ENCODE measurements at regions not wholly inside any gene's neighbourhood (a gene's known extent, or its start where the extent isn't known, plus 50 kb on each side); places are given as distances from the start of the nearest gene placed in this dataset.

GRCh38 chr15:29442532-29442931, 172.9 kb upstream of the NSMCE3 start:
- H3K27ac Mint-ChIP-seq = no peak overlapping the region; a peak in 1 of 7 replicates
- Histone ChIP-seq H3K79me1 (ENCODE audit: insufficient read depth, low read depth, low read length, poor library complexity, severe bottlenecking) (no peaks in the 10 kb centered on the region), H3K27ac (ENCODE audit: insufficient read length, low read depth, low read length) (no peak overlapping the region), H3K4me1 (ENCODE audit: insufficient read depth, low read length) (peaks cover 2% of the 10 kb centered on the region; the same call in 1 of the 2 replicates), H3K23me2 (ENCODE audit: insufficient read length, low read depth, low read length, poor library complexity, severe bottlenecking) (no peaks in the 10 kb centered on the region), H2BK12ac (ENCODE audit: insufficient read length, low read depth, low read length) (no peak overlapping the region), H3K23ac (ENCODE audit: insufficient read length, low read depth, low read length) (no peak overlapping the region), H3K9me3 (ENCODE audit: control insufficient read depth, low read depth, low read length) (no peaks in the 10 kb centered on the region), H2BK5ac (ENCODE audit: insufficient read length, low read length) (no peak overlapping the region), H2BK20ac (ENCODE audit: low read depth, low read length, poor library complexity, severe bottlenecking) (no peak overlapping the region), H3K79me2 (ENCODE audit: insufficient read depth, low read length) (no peaks in the 10 kb centered on the region; the same call in 1 of the 2 replicates), H3K4ac (ENCODE audit: low read depth, low read length) (no peak overlapping the region), H3K56ac (ENCODE audit: insufficient read length, low read depth, low read length) (no peak overlapping the region), H3K27me3 (ENCODE audit: insufficient read depth, low read length) (no peaks in the 10 kb centered on the region), H3K9ac (ENCODE audit: extremely low read depth, insufficient read length, low read length) (no peak overlapping the region), H3T11ph (ENCODE audit: low read length) (no peak overlapping the region), H2BK15ac (ENCODE audit: low read depth, low read length) (no peak overlapping the region), H3K18ac (ENCODE audit: insufficient read length, low read depth, low read length) (no peak overlapping the region), H2AK5ac (ENCODE audit: insufficient read length, low read length) (no peak overlapping the region), H3K4me2 (ENCODE audit: insufficient read depth, insufficient read length, low read length) (no peak overlapping the region), H4K8ac (replicated peaks; ENCODE audit: insufficient read length, low read depth, low read length) (no peak overlapping the region), H3K14ac (ENCODE audit: insufficient read depth, low read length) (no peak overlapping the region), H4K20me1 (ENCODE audit: control insufficient read depth, insufficient read depth, insufficient read length) (no peaks in the 10 kb centered on the region), H2BK120ac (ENCODE audit: low read depth, low read length, poor library complexity, severe bottlenecking) (no peak overlapping the region), H4K5ac (ENCODE audit: insufficient read length, low read depth, low read length) (no peak overlapping the region), H2AFZ (ENCODE audit: low read length) (no peak overlapping the region), H4K91ac (ENCODE audit: insufficient read length, low read depth, low read length) (no peak overlapping the region)
- no peaks in the 10 kb centered on the region for H3K36me3 Mint-ChIP-seq (ENCODE audit: insufficient read depth in 1 of 3, low read depth in 3 of 3)
- no peak for DNase-seq
- H3K27me3 Mint-ChIP-seq (ENCODE audit: low read depth) = no peaks in the 10 kb centered on the region
- no peak for TF ChIP-seq CTCF (conservative IDR thresholded peaks at IDR 0.05)
- no peak overlapping the region for H3K4me3 Mint-ChIP-seq
- peaks cover 6% of the 10 kb centered on the region in 2 experiments for H3K4me1 Mint-ChIP-seq
- WGBS (ENCODE audit: extremely low coverage, insufficient read length, low lambda C conversion rate) = no CpG with 5 or more reads among the region's 5 CpGs
- no peaks in the 10 kb centered on the region for H3K9me3 Mint-ChIP-seq

Data from H9 (cell line).